HG02973 (cell line): ENCODE measurements at regions not wholly inside any gene's neighbourhood (a gene's known extent, or its start where the extent isn't known, plus 50 kb on each side); places are given as distances from the start of the nearest gene placed in this dataset.
"Not testable (repeated sequence)": the region's sequence is repeated elsewhere in the genome, so short reads cannot be mapped to it uniquely, and the experiment has no call there.

Experiments
- ATAC-seq: cut with Tn5 transposase; IDR thresholded peaks from one replicate; pipeline ENCODE4 v1.9.1; 2021; ENCODE audit warnings: moderate library complexity; ENCODE audit not compliant: unreplicated experiment

DNA sequence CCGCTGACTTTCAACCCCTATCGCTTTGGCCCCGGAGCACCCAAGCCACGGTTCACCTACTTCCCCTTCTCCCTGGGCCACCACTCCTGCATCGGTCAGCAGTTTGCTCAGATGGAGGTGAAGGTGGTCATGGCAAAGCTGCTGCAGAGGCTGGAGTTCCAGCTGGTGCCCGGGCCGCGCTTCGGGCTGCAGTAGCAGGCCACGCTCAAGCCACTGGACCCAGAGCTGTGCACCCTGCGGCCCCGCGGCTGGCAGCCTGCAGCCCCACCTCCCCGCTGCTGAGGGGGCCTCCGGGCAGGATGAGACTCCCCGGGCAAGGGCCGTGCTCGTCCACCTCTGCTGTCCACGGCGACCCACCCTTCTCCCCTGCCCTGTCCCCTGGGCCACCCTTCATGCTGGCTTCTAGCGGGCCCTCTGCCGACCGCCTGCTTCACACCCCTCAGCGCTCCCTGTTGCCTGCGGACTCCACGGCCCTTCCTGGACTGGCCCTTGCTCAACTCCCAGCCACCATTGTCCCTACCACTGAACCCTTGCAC lies 92.2 kb upstream of the TRABD2B start:
- ATAC-seq = no peak

- ATAC-seq = no peak
Observed at GRCh38 chr1:48084826-48085225, 87.6 kb upstream of the TRABD2B start.

- ATAC-seq = no peak
Observed at GRCh38 chr1:48082271-48082962, 85.2 kb upstream of the TRABD2B start.

- no peak for ATAC-seq
Observed at GRCh38 chr1:48080331-48081255, 83.4 kb upstream of the TRABD2B start.

GRCh38 chr1:48079096-48079495 lies 81.9 kb upstream of the TRABD2B start:
- no peak for ATAC-seq

DNA sequence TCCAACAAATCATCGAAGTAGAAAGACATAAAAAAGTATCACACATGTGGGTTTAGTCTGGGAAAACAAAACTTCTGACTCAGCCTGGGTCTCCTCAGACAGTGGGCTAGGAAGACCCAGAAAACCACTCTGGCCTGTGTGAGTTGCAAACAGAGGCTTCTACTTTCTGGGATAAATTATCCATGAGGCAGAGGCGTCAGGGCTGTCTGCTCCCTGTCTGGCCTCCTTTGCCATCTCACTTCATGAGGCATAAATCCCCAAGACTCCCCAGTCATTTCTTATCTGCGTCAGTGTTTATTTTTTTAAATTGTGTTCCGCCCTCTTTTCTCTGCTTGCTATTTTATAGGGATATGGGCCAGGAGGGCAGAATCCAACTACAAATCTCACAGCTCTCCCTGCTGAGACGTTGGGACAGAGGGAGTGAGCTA lies 80.6 kb upstream of the TRABD2B start:
- ATAC-seq = no peak

DNA sequence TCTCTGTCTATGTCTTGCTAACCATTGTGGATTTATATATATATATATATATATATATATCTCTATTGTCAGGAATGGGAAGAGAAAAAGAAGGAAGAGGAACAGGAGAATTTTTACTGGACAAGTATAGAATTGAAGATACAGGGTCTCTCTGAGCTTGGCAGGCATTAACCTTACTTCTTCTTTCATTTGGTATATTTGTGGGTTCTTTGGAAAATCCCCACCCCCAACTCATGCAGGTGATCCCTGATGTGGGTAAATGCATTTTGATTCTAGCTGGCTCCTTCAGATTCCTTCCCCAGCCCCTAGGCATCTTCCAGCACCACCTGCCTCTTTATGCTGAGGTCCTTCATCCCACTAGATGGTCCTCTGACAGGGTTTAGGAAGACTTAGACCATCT lies 78.8 kb upstream of the TRABD2B start:
- ATAC-seq = no peak

DNA sequence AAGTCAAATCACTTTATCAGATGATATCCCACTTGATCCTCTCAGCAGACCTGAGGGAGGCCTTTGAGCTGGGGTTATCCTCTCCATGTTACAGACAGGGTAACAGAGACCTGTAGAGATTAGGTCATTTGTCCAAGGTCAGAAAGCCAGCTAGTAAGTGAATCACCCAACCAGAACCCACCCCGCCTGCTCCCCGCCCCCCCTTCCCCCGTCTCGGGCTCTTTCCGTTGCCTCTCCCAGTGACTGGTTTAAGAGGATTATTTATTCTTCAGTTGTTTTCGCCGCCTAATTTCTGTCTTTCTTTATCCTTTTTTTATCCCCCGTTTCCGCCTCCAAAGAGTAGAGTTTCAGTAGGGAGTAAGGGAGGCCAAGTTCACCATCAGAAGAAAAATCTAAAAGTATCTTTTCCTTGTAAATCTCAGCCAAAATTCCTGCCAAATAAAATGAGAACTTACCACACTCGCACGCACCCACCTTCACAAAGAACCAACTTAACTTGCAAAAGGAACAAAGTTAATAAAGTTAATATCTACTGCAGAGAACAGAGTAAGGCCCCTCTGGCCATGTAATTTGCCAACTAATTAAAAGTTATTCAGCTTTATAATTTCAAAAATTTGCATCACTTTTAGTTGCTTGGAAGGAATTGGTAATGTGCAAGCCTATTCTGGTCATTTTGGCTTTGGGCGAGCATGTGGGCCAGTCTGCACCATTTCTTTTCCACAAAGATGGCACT lies 76.8 kb upstream of the TRABD2B start:
- no peak for ATAC-seq

DNA sequence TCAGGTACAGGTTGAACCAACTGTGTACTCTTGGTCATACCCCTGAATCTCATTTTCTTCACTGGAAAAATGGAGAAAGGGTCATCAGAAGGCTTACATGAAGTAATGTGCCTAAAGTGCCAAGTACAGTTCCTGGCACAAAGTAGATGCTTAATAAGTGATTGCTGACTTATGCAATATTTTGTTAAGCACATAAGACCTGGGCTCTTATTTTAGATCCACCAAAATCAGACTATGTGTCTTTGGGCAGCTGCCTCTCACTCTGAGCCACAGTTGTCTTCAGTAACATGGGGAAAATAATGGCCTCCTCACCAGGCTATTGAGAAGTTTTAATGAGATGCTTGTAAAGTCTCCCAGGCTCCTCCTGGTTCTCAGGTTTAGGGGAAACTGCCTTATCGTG lies 74.3 kb upstream of the TRABD2B start:
- no peak for ATAC-seq

DNA sequence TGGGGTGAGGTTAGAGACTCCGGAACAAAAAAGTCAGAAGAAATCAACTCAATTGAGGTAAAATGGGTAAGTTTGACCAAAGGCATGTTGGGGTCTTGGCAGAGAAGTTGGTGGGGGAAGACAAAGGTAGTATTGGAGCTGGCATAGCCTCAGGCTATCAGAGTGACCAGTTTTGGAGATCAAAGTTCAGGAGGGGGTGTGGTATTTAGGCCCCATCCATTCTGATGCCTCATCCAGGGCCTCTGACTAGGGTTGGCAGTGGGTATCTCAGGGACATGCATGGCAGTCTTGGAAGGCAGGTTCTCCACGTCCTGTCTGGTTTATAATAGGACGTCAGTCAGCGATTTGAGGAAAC lies 73.2 kb upstream of the TRABD2B start:
- ATAC-seq = no peak

- ATAC-seq = no peak
Observed at GRCh38 chr1:48069662-48070395, 72.6 kb upstream of the TRABD2B start.

DNA sequence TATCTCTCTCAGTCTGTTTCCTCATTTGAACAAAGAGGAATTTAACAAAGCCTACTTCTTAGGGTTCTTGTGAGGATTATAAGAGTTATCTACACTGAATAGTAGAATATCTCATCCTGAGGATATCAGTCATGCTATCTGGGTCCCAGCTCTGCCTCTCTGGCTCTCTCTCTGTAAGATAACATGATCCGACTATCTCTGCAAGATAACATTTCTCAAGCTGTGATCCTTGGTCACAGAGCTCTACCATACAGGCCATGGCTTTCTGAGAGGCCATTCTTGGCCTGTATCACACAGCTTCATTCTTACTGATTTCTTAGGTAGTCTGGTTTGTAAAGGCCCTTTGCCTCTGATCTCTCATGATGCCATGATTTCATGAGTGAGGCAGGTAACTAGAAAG lies 71.0 kb upstream of the TRABD2B start:
- ATAC-seq = no peak

DNA sequence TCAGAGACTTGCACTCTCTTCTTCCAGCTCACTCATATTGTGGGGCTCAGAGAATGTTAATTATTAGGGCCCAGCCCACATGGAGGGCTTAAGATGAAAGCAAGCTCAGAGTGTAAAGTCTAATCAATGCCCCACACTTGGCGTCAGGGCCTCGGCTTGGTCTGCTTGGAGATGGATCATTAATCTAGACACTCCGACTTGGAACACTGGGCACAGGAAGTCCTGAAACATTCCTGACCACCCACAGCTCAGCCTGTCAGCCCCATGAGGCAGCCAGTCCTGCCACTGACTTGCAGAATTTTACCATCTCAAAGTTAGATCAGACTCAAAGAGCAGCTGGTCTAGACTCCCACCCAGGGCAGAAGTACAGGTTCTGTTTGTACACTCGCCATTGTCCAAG lies 69.8 kb upstream of the TRABD2B start:
- no peak for ATAC-seq

GRCh38 chr1:48064693-48065092 lies 67.5 kb upstream of the TRABD2B start:
- ATAC-seq = not testable (repeated sequence)

DNA sequence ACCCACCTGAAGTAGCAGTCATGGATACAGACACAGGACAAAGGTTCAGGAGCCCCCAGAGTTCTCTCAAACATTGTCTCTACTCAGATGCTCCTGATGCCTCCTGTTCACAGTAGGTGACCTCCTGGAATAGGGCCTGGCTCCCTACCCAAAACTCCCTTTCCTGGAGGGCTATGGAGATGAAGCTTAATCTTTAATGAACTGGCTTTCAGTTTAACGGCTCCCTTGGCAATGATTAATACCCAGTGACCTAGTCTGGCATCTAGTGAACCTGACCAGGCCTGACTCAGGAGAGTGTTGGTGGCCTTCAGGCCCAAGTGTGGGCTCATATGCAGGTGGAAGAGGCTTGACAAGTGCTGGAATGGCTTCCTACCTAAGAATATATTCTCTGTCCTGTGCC lies 65.2 kb upstream of the TRABD2B start:
- ATAC-seq = no peak

DNA sequence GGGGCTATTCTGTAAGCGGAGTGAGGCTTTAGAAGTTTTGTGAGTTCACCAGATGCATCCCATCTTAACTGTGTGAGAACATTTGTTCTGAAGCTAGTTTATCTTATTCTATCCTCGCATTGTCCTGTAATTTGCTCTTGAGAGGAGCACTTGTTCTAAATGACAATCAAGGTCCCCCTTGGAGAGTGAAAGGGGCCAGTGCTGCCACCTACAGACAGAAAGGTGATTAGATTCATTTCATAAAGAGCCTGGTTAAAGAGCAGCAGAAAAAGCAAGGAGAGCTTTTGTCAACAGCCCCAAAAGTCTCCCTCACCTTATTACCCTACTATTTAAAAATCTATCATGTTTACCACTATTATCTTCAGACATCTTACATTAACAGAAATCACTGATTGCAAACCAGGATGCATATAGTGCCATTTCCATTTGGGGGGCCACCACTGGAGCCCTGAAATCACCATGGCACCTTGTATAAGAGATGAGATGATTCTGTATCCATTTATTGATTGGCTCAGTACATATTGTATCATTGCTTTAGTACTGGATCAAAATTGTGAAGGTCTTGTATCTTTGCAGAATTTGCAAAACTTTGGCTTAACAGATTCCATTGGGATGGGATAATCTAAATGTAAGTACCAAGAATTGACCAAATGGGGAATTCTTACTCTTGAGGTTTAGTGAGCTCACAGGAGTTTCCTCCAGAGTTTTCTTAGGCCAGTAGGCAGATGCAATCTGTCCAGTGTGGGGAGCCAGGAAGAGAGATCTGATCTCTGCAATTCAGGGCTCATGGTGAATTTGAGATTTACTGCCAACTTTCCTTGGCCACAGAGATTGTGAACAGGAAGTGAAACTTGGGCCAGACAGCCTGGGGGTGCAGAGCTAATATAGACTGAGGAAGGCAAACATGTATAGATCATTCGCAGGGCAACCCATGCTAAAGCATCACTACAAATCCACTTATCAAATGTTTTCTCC lies 64.3 kb upstream of the TRABD2B start:
- ATAC-seq = peak; percentile 60

DNA sequence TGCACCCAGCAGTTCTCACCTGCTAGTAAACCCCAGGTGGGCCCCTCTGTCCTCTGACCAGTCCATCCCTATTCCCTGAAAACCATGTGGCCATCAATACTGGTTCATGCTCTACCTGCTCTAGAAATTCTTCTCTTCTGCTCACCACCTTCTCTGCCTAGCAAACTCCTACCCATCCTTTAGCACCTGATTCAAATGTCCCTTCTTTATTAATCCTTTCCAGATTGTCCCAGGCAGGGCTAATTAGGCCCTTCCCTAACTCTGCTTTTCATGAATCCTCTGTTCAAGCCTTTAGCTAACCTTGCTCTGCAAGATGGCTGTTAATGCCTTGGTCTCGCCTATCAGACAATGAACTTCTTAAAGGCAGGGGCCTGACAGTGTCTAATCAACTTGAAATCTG lies 62.1 kb upstream of the TRABD2B start:
- no peak for ATAC-seq

DNA sequence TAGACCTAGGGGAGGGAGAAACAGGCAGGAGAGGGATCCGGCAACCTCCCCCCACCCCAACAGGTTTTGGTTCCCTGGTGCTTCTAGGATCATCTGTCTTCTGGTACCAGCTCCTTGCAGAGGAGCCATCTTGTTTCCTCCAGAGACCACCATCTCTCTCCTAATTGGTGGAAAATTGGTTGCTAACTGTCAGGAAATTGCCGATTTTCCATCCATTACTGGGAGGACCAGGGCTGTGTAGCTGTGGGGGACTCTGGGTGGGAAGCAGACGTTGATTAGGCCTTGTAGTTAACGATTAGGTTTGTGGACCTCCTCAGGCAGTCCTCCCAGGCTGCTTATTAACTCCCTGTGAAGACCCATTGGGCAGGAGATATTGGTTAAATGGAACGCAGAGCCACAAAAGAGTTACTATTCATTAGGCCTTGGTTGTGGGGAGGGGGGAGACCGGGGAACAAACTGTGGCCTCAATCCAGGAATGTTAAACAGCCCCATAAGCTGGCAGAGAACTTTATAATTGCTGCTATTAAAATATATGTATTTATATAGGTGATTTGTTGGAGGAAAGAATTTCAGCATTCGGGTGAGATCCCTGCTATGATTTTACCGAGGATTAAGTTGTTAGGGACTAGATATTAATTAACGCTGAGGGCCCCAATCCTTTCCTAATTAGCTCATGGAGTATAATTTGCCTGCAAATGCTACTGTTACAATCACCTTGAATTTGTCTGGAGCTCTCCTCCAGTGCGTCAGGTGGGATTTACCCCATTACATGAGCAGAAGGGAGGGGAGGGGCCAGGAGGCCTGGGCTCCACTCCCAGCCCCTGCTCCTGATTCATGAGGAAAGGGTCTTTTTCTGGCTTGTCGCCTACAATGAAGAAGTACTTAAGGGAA lies 61.2 kb upstream of the TRABD2B start:
- no peak for ATAC-seq

DNA sequence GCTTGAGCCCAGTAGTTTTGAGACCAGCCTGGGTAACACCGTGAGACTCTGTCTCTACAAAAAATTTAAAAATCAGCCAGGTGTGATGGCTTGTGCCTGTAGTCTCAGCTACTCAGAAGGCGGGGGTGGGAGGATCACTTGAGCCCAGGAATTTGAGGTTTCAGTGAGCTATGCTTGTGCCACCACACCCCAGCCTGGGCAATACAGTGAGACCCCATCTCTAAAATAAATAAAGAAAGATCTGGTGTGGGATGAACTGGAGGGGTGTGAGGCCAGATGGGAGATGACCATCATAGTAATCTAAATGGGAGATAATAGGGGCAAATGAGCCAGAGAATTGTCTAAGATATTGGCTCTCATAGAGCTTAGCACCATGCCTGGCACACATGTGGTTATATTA lies 60.1 kb upstream of the TRABD2B start:
- ATAC-seq = no peak
